Natural killer cell treated with Interleukin-12 subunit alpha and Interleukin-12 subunit beta and Interleukin-15 and Interleukin-18, amount 100 ng/mL, for 72 hours (primary cell): ENCODE measurements at regions not wholly inside any gene's neighbourhood (a gene's known extent, or its start where the extent isn't known, plus 50 kb on each side); places are given as distances from the start of the nearest gene placed in this dataset.
A peak's percentile ranks its signal among the peaks of the same experiment; 100 is the strongest.

ENCODE experiments used
- ATAC-seq, 2 donors: fragments of 150-1000 bp; cut with Tn5 transposase in 1 of 2; sonication (Bioruptor Pico), chemical (Tn5 transposase) in 1 of 2; 2 replicates each; pipeline ENCODE4 v1.10.0; 2021
- DNase-seq: peaks from one replicate; pipeline ENCODE4 v3.0.0; 2022; ENCODE audit warnings: low spot score
- H3K27ac Mint-ChIP-seq, 2 donors: 1 replicate in 1 of 2; 2 replicates in 1 of 2; pipeline ENCODE4 v1.8.0; 2022; ENCODE audit warnings: mixed read lengths in 2 of 2, mild to moderate bottlenecking in 1 of 2, moderate library complexity in 1 of 2
- H3K27me3 Mint-ChIP-seq, 2 donors: 1 replicate in 1 of 2; 2 replicates in 1 of 2; pipeline ENCODE4 v1.8.0; 2022; ENCODE audit warnings: mixed read lengths in 2 of 2
- H3K36me3 Mint-ChIP-seq: one replicate; pipeline ENCODE4 v1.8.0; 2022; ENCODE audit warnings: mixed read lengths
- H3K4me1 Mint-ChIP-seq, 2 donors: 1 replicate in 1 of 2; 2 replicates in 1 of 2; pipeline ENCODE4 v1.8.0; 2022; ENCODE audit warnings: low read depth in 2 of 2, mixed read lengths in 2 of 2, mild to moderate bottlenecking in 1 of 2
- H3K4me3 Mint-ChIP-seq: one replicate; pipeline ENCODE4 v1.8.0; 2022; ENCODE audit warnings: mixed read lengths
- H3K9me3 Mint-ChIP-seq: 2 replicates; pipeline ENCODE4 v1.8.0; 2022; ENCODE audit warnings: mixed read lengths

DNA sequence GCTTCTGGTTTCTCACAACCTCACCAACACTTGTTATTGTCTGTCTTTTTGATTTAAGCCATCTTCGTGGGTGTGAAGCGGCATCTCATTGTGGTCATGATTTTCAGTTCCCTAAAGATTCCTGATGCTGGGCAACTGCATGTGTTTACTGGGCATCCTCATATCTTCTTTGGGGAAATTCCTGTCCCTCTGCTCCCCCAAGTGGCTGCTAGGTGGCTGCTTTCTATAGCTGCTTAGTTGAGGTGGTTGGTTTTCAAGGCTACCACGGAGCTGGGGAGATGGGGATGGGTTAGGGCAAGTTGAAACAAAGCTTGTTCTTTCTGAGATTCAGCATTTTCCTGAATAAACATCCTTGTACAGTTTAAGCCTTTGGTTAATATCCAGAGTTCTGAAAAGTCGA lies 403.9 kb upstream of the SULF2 start:
- Mint-ChIP-seq H3K27ac (no peak overlapping the region), H3K4me3 (no peak overlapping the region), H3K36me3 (no peaks in the 10 kb centered on the region), H3K9me3 (no peaks in the 10 kb centered on the region), H3K27me3 (peaks cover 7% of the 10 kb centered on the region in 2 donors), H3K4me1 (no peaks in the 10 kb centered on the region)
- DNase-seq (no peak), ATAC-seq (no peak)

DNA sequence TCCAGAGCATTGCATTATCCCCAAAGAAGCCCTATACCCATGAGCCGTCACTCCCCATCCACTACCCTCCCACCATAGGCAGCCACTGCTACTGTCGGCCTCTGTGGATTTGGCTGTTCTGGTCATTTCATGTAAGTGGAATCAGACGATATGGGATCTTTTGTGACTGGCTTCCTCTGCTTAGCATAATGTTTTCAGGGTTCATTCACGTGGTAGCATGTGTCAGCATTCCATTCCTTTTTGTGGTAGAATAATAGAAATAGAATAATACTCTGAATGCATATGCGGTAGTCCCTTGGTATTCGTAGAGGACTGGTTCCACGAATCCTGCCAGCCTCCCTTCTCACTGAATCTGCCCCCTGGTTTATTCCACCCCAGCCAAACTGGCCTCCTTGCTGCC lies 402.6 kb upstream of the SULF2 start:
- Mint-ChIP-seq H3K27me3 (peaks cover 7% of the 10 kb centered on the region in 2 donors), H3K4me1 (no peaks in the 10 kb centered on the region), H3K27ac (no peak overlapping the region), H3K4me3 (no peak overlapping the region), H3K36me3 (no peaks in the 10 kb centered on the region), H3K9me3 (no peaks in the 10 kb centered on the region)
- ATAC-seq (no peak), DNase-seq (no peak)

DNA sequence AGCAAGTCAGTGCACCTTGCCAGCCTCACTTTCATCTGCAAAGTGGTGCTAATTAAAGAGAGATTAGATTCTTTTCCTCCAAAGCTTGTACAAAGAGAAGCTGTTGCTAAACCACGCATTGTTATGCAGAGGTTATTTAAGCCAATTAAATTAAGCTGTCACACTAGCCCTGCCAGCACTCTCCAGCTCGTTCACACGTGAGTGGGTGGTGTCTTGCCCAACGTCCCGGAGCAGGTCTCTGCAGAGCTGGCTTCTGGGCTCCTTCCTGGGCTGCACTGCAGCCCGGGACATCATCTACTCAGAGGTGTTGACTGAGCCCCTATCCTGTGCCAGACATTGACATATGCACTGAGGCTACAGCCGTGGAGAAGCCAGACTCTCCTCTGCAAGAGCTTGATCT lies 401.6 kb upstream of the SULF2 start:
- no peak overlapping the region for H3K4me3 Mint-ChIP-seq
- H3K27me3 Mint-ChIP-seq = peaks cover 7% of the 10 kb centered on the region in 2 donors
- no peaks in the 10 kb centered on the region for H3K4me1 Mint-ChIP-seq
- no peak overlapping the region for H3K27ac Mint-ChIP-seq
- DNase-seq = no peak
- H3K36me3 Mint-ChIP-seq = no peaks in the 10 kb centered on the region
- peak in 1 of 2 donors; percentile 41 for ATAC-seq
- no peaks in the 10 kb centered on the region for H3K9me3 Mint-ChIP-seq

DNA sequence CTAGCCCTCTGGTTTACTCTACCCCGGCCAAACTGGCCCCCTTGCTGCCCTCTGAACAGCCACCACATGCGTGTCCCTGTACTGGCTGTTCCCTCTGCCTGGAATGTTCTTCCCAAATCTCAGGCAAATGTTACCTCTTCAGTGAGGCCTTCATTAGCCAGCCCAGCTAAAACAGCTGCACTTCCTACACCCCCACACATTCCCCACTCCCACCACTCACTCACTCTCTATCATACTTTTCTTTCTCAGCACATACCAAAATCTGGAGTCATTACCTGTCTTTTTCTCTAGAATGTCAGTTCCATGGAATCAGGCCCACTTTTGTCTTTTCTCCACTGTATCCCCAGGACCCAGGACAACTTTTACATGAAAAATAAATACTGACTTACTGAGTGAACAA lies 401.2 kb upstream of the SULF2 start:
- ATAC-seq = no peak
- Mint-ChIP-seq H3K36me3 (no peaks in the 10 kb centered on the region), H3K27ac (no peak overlapping the region), H3K9me3 (no peaks in the 10 kb centered on the region), H3K4me3 (no peak overlapping the region), H3K4me1 (no peaks in the 10 kb centered on the region), H3K27me3 (peaks cover 7 to 10% of the 10 kb centered on the region in 2 donors)
- DNase-seq = no peak

DNA sequence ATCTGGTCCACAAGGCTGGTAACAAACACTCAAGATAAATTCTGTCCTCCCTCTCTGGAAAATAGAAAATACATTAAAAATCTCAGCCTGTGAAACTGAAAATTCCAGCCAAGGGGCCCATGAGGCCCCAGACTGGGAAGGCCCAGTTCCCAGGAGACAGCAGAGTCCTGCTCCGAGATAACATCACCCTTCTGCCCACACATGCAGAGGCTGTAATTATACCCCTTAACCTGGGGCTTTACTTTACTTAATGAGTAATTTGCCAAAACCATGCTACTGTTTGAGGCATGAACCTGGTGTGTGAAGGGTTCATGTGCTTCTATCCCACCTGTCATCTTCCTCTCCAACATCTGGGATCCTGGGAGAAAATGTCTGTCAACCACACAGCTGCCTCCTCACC lies 398.9 kb upstream of the SULF2 start:
- no peak overlapping the region for H3K4me3 Mint-ChIP-seq
- ATAC-seq = no peak
- H3K27ac Mint-ChIP-seq = no peak overlapping the region
- no peaks in the 10 kb centered on the region for H3K9me3 Mint-ChIP-seq
- DNase-seq = no peak
- H3K36me3 Mint-ChIP-seq = no peaks in the 10 kb centered on the region
- peaks cover 11 to 19% of the 10 kb centered on the region in 2 donors for H3K27me3 Mint-ChIP-seq
- no peaks in the 10 kb centered on the region for H3K4me1 Mint-ChIP-seq

DNA sequence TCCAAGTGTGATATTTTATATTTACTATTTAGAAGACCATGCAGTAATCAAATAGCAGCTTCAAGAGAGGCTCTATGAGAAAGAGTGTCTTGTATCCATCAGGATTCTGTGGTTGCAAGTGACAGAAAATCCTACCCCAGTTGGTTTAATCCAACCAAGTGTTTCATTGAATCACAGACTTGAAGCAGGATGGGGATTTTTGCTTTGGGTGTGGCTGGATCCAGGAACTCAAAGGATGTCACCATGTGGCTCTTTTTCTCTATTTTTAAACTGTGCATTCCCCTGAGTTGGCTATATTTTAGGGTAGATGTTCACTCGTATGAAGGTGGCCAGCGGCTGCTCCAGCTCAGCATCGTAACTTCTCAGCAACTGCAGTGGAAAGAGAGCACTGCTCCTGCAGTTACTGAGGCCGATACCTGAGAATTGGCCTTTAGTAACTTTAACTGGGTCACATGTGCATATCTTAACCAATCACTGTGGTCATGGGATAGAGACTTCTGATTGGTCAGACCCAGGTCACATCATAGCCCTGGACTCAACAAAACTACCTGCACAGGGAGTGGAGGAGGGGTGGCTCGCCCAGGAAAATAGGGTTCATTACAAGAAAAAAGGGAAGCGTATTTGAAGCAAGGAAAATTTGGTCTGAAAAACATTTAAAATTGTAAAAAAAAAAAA lies 396.1 kb upstream of the SULF2 start:
- Mint-ChIP-seq H3K36me3 (no peaks in the 10 kb centered on the region), H3K9me3 (no peaks in the 10 kb centered on the region), H3K4me3 (no peak overlapping the region), H3K4me1 (no peaks in the 10 kb centered on the region), H3K27me3 (peaks cover 14 to 23% of the 10 kb centered on the region in 2 donors), H3K27ac (no peak overlapping the region)
- ATAC-seq (no peak), DNase-seq (no peak)

DNA sequence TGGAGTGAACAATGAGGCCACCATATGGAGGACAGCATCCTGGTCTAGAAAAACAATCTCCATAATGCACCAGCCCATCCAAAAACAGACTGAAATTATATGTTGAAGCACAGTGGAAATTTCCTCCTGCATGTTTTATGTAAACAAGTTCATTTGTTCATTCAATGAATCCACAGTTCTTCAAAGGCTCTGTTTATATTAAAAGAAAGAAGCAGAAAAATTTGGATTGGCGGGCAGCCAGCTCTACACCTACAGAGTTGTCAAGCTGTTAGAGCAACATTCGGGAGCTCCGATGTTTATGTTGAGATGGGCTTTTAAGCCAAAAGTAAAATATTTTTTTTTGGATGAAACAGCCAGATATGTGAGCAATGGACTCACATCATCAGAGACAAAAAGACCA lies 395.3 kb upstream of the SULF2 start:
- H3K36me3 Mint-ChIP-seq = no peaks in the 10 kb centered on the region

DNA sequence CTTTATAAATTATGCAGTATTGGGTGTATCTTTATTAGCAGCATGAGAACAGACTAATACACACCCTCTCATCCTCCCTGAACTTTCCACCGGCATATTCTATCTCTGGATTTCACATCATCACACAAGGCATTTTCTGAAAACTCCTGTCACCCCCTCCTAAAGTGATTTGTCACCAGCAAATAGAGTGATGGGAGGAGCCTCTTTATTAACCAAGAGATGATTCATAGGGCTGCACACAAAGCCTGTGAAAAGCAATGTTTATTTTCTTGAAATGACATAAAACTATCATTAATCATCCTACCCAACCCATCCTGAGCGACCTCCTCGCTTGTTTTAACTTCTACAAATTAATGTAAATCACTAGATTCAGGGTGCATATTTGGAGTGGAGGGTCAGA lies 394.7 kb upstream of the SULF2 start:
- no peak overlapping the region for H3K4me3 Mint-ChIP-seq
- H3K9me3 Mint-ChIP-seq = no peaks in the 10 kb centered on the region
- DNase-seq (no peak), ATAC-seq (no peak)
- H3K27me3 Mint-ChIP-seq = peaks cover 13 to 21% of the 10 kb centered on the region in 2 donors
- no peaks in the 10 kb centered on the region for H3K4me1 Mint-ChIP-seq
- H3K36me3 Mint-ChIP-seq = no peaks in the 10 kb centered on the region
- H3K27ac Mint-ChIP-seq = no peak overlapping the region

More for the DNA sequence above, 395.3 kb upstream of the SULF2 start:
- Mint-ChIP-seq H3K9me3 (no peaks in the 10 kb centered on the region), H3K4me3 (no peak overlapping the region), H3K27ac (no peak overlapping the region), H3K4me1 (no peaks in the 10 kb centered on the region), H3K27me3 (peaks cover 13 to 21% of the 10 kb centered on the region in 2 donors)
- ATAC-seq (no peak), DNase-seq (no peak)

DNA sequence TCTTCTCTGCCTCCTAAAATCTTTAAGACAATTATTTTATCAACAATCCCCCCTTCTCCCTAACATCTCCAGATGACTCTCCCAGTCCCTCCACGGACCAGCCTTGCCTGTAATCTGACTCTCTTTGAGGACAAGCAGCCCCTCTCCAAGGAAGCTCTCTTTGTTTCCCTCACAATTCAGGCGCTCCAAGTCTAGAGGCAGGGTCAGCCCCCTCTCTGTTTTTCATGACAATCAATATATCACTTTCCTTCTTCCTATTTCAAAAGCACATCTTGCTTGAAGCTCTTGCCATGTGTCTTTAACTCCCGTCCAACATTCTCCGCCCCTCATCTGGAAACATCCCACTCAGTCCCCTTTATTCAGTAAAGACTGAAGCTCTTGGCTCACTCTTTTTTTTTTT lies 393.4 kb upstream of the SULF2 start:
- no peak for DNase-seq
- no peaks in the 10 kb centered on the region for H3K36me3 Mint-ChIP-seq
- H3K27me3 Mint-ChIP-seq = peaks cover 13 to 21% of the 10 kb centered on the region in 2 donors
- H3K4me3 Mint-ChIP-seq = no peak overlapping the region
- ATAC-seq = no peak
- no peak overlapping the region for H3K27ac Mint-ChIP-seq
- H3K9me3 Mint-ChIP-seq = no peaks in the 10 kb centered on the region
- H3K4me1 Mint-ChIP-seq = no peaks in the 10 kb centered on the region

DNA sequence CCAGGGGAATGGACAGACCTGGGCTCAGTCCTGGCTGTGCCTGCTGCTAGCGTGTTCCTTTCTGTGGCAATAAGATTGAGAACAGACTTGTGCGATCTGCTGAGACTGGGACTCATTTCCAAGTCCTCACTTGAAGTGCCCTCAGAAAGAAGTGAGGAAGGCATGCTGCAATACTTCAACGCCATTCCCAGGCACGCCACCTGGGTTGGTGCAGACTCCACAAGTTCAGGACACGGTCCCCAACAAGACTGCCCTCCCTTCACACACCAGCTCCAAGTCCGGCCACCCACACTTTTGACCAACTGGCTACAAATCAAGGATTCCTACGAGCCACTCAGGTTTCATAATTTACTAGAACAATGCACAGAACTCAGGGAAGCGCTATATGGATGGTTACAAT lies 391.8 kb upstream of the SULF2 start:
- ATAC-seq (no peak), DNase-seq (no peak)
- no peaks in the 10 kb centered on the region for H3K9me3 Mint-ChIP-seq
- no peaks in the 10 kb centered on the region for H3K36me3 Mint-ChIP-seq
- no peaks in the 10 kb centered on the region for H3K4me1 Mint-ChIP-seq
- no peak overlapping the region for H3K4me3 Mint-ChIP-seq
- peaks cover 14 to 21% of the 10 kb centered on the region in 2 donors for H3K27me3 Mint-ChIP-seq
- H3K27ac Mint-ChIP-seq = no peak overlapping the region

DNA sequence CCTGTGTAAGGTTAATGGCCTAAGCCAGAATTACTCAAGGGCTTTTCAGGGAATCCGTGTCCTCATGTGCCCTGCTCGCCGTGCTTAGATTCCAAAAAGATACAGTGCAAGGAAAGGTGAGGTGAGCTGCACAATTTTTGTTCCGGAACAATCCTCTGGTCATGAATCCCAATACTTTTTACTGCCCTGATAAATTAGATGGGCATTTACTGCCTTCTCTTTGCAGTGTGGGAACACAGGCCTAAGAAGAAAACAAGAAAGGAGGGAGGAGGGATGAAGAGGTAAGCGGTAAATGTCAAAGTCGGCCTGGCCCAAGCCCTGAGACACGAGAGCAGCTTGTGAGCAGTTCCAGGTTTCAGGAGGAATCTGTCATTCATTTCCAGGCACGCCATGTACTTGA lies 390.9 kb upstream of the SULF2 start:
- H3K27me3 Mint-ChIP-seq = peaks cover 11 to 21% of the 10 kb centered on the region in 2 donors
- H3K27ac Mint-ChIP-seq = no peak overlapping the region
- no peak overlapping the region for H3K4me3 Mint-ChIP-seq
- H3K36me3 Mint-ChIP-seq = no peaks in the 10 kb centered on the region
- ATAC-seq (no peak), DNase-seq (no peak)
- no peaks in the 10 kb centered on the region for H3K9me3 Mint-ChIP-seq
- H3K4me1 Mint-ChIP-seq = no peaks in the 10 kb centered on the region

DNA sequence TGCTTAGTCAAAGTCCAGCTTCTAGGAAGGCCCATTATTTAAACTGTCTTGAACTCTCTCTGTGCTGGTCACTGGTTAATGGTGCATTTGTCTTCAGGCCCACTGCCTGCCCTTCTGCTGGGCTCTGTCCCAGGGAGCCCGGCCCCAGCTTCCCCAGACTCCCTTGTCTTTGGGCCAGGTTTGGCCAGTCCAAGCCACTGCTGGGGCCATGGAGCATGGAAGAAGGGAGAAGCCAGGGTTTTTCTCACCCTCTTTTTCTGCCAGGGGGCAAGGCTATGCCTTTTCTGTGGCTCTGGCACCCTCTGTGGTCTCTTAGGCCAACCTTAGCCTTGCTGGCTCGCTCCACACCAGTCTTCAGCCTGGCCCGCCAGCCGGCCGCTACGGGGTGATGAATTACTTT lies 390.0 kb upstream of the SULF2 start:
- Mint-ChIP-seq H3K27ac (no peak overlapping the region), H3K4me1 (no peaks in the 10 kb centered on the region), H3K4me3 (no peak overlapping the region), H3K36me3 (no peaks in the 10 kb centered on the region), H3K9me3 (no peaks in the 10 kb centered on the region), H3K27me3 (peaks cover 10 to 19% of the 10 kb centered on the region in 2 donors)
- DNase-seq = no peak
- no peak for ATAC-seq

DNA sequence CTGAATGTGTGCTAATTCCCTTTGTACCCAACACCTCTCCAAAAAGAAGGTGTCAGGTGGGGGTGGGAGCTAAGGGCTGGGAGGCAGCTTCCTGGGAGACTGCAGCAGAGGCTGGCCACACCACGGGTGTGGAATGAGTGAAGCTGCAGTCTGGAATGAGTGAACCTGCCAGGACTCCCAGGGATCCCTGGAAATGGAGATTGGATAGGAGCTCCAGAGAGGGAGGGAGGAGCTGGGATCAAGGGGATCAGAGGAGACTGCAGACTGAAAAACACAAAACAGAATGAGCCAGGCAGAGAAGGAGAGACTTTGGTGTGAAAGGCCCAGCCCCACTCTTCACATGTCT lies 387.0 kb upstream of the SULF2 start:
- Mint-ChIP-seq H3K4me3 (no peak overlapping the region), H3K27me3 (peaks cover 7 to 14% of the 10 kb centered on the region in 2 donors), H3K4me1 (no peaks in the 10 kb centered on the region), H3K27ac (no peak overlapping the region), H3K9me3 (no peaks in the 10 kb centered on the region), H3K36me3 (no peaks in the 10 kb centered on the region)
- no peak for DNase-seq
- ATAC-seq = peak in 1 of 2 donors; percentile 19

DNA sequence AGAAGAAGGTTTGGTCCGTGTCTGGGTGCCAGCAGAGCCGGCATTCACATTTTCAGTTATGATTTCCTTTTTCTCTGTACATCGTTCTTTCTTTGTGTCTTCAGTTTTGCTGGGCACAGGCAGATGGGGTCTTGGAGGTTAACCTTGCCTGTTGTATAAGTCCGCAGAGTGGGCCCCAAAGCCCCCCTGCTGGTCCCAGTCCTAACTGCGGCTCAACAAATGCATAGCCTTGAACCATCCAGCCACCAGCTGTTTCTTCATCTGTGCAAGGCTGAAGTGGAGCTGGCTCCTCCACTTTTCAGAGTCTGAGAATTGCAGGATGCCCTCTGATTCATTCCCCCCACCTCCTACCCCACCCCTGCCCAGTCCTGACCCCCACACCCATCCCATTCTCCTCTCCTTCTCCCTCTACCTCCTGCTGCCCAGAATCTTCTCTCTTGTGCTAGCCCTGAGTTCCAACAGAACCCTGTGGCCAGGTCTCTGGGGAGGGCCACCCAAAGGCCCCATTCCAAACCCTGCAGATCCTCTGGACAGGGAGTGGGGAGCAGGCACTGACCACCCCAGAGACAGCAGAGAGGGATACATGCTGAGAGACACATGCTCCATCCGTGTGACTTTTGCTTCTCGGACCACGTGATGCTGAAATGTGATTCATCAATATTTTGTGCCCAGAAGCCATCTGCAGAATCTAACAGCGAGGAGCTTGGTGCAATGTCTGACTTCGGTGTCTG lies 386.5 kb upstream of the SULF2 start:
- Mint-ChIP-seq H3K36me3 (no peaks in the 10 kb centered on the region), H3K27ac (no peak overlapping the region)
- ATAC-seq = no peak

More for the DNA sequence above, 386.5 kb upstream of the SULF2 start:
- peaks cover 9 to 15% of the 10 kb centered on the region in 2 donors for H3K27me3 Mint-ChIP-seq
- no peaks in the 10 kb centered on the region for H3K9me3 Mint-ChIP-seq
- no peak for DNase-seq
- no peak overlapping the region for H3K4me3 Mint-ChIP-seq
- no peaks in the 10 kb centered on the region for H3K4me1 Mint-ChIP-seq
